Nephron (organoid): ENCODE measurements at regions not wholly inside any gene's neighbourhood (a gene's known extent, or its start where the extent isn't known, plus 50 kb on each side); places are given as distances from the start of the nearest gene placed in this dataset.

Experiments used
- H3K27ac Mint-ChIP-seq, 3 experiments: 2 replicates each; pipeline ENCODE4 v1.8.0; 2020; ENCODE audit warnings: mixed read lengths in 3 of 3, mild to moderate bottlenecking in 2 of 3, moderate library complexity in 1 of 3
- H3K27me3 Mint-ChIP-seq: 2 replicates; pipeline ENCODE4 v1.8.0; 2021; ENCODE audit warnings: low read depth, mild to moderate bottlenecking, moderate library complexity, mixed read lengths
- H3K36me3 Mint-ChIP-seq: 2 replicates; pipeline ENCODE4 v1.8.0; 2020; ENCODE audit warnings: low read depth, mixed read lengths
- H3K4me1 Mint-ChIP-seq: 2 replicates; pipeline ENCODE4 v1.8.0; 2020; ENCODE audit warnings: mixed read lengths
- H3K4me3 Mint-ChIP-seq, 3 experiments: 2 replicates each; pipeline ENCODE4 v1.8.0; 2020; ENCODE audit warnings: mild to moderate bottlenecking in 3 of 3, mixed read lengths in 3 of 3, moderate library complexity in 2 of 3
- H3K9me3 Mint-ChIP-seq: 2 replicates; pipeline ENCODE4 v1.8.0; 2020; ENCODE audit warnings: mixed read lengths
- TF ChIP-seq, protein P1 (sequence below), 3 experiments: fragments of 200-600 bp; sonication (generic); IDR thresholded peaks; one replicate each; pipeline ENCODE4 v1.5.0; 2021; ENCODE audit warnings: antibody characterized with exemption in 3 of 3; ENCODE audit not compliant: unreplicated experiment in 3 of 3

DNA sequence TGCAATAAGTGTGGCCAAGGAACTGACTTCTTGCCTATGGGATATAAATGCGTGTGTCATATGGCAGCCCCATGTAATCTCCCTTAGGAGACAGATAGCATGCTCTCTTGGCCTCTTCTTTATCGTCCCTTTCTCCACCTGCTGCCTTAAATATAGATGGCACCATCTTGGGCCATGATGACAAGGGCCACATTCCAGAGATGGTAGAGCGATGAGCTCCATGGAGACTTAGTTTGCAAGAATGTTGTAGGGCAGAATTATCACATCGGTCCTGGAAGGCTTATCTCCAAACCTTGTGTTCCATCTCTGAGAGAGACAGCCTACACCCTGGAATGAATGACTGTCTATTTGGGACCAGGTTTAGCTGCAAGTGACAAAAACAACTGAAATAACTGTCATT, 536.7 kb downstream of the TNS1 start:
- Mint-ChIP-seq H3K27ac (peak overlapping the region in 2 of 3 experiments; percentile 78 to 96), H3K4me3 (no peak overlapping the region), H3K4me1 (peaks cover 61% of the 10 kb centered on the region), H3K27me3 (no peaks in the 10 kb centered on the region), H3K36me3 (no peaks in the 10 kb centered on the region), H3K9me3 (no peaks in the 10 kb centered on the region)
- TF ChIP-seq, protein P1, sequence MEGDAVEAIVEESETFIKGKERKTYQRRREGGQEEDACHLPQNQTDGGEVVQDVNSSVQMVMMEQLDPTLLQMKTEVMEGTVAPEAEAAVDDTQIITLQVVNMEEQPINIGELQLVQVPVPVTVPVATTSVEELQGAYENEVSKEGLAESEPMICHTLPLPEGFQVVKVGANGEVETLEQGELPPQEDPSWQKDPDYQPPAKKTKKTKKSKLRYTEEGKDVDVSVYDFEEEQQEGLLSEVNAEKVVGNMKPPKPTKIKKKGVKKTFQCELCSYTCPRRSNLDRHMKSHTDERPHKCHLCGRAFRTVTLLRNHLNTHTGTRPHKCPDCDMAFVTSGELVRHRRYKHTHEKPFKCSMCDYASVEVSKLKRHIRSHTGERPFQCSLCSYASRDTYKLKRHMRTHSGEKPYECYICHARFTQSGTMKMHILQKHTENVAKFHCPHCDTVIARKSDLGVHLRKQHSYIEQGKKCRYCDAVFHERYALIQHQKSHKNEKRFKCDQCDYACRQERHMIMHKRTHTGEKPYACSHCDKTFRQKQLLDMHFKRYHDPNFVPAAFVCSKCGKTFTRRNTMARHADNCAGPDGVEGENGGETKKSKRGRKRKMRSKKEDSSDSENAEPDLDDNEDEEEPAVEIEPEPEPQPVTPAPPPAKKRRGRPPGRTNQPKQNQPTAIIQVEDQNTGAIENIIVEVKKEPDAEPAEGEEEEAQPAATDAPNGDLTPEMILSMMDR (IDR thresholded peaks at IDR 0.05; ENCODE audit: unreplicated experiment in 3 of 3) = no peak

GRCh38 chr2:217465100-217465499, 537.7 kb downstream of the TNS1 start:
- Mint-ChIP-seq H3K9me3 (no peaks in the 10 kb centered on the region), H3K27ac (peak overlapping the region; percentile 35 to 96 (median 78)), H3K27me3 (no peaks in the 10 kb centered on the region), H3K4me3 (no peak overlapping the region), H3K36me3 (no peaks in the 10 kb centered on the region), H3K4me1 (peaks cover 56% of the 10 kb centered on the region)
- TF ChIP-seq, protein P1 (IDR thresholded peaks at IDR 0.05; ENCODE audit: unreplicated experiment in 3 of 3) = no peak

- peaks cover 45% of the 10 kb centered on the region for H3K4me1 Mint-ChIP-seq
- no peaks in the 10 kb centered on the region for H3K36me3 Mint-ChIP-seq
- H3K27ac Mint-ChIP-seq = peak overlapping the region; percentile 11 to 96 (median 78)
- no peak overlapping the region for H3K4me3 Mint-ChIP-seq
- H3K27me3 Mint-ChIP-seq = no peaks in the 10 kb centered on the region
- TF ChIP-seq, protein P1 (IDR thresholded peaks at IDR 0.05; ENCODE audit: unreplicated experiment in 3 of 3) = no peak
- H3K9me3 Mint-ChIP-seq = no peaks in the 10 kb centered on the region
Measured at GRCh38 chr2:217463402-217464075, 539.3 kb downstream of the TNS1 start.

- Mint-ChIP-seq H3K4me3 (no peak overlapping the region), H3K27me3 (no peaks in the 10 kb centered on the region), H3K36me3 (no peaks in the 10 kb centered on the region), H3K4me1 (peaks cover 32% of the 10 kb centered on the region), H3K27ac (no peak overlapping the region), H3K9me3 (no peaks in the 10 kb centered on the region)
- TF ChIP-seq, protein P1 (IDR thresholded peaks at IDR 0.05; ENCODE audit: unreplicated experiment in 3 of 3) = no peak
Measured at GRCh38 chr2:217462121-217462520, 540.7 kb downstream of the TNS1 start.

GRCh38 chr2:217461674-217462073, 541.1 kb downstream of the TNS1 start:
- no peaks in the 10 kb centered on the region for H3K9me3 Mint-ChIP-seq
- no peaks in the 10 kb centered on the region for H3K27me3 Mint-ChIP-seq
- peaks cover 28% of the 10 kb centered on the region for H3K4me1 Mint-ChIP-seq
- H3K36me3 Mint-ChIP-seq = no peaks in the 10 kb centered on the region
- TF ChIP-seq, protein P1 (IDR thresholded peaks at IDR 0.05; ENCODE audit: unreplicated experiment in 3 of 3) = no peak
- H3K4me3 Mint-ChIP-seq = no peak overlapping the region
- no peak overlapping the region for H3K27ac Mint-ChIP-seq
